ENCODE measurements at regions not wholly inside any gene's neighbourhood (a gene's known extent, or its start where the extent isn't known, plus 50 kb on each side); places are given as distances from the start of the nearest gene placed in this dataset.
A peak's percentile ranks its signal among the peaks of the same experiment; 100 is the strongest.
"Not testable (repeated sequence)": the region's sequence is repeated elsewhere in the genome, so short reads cannot be mapped to it uniquely, and the experiment has no call there.

DNA sequence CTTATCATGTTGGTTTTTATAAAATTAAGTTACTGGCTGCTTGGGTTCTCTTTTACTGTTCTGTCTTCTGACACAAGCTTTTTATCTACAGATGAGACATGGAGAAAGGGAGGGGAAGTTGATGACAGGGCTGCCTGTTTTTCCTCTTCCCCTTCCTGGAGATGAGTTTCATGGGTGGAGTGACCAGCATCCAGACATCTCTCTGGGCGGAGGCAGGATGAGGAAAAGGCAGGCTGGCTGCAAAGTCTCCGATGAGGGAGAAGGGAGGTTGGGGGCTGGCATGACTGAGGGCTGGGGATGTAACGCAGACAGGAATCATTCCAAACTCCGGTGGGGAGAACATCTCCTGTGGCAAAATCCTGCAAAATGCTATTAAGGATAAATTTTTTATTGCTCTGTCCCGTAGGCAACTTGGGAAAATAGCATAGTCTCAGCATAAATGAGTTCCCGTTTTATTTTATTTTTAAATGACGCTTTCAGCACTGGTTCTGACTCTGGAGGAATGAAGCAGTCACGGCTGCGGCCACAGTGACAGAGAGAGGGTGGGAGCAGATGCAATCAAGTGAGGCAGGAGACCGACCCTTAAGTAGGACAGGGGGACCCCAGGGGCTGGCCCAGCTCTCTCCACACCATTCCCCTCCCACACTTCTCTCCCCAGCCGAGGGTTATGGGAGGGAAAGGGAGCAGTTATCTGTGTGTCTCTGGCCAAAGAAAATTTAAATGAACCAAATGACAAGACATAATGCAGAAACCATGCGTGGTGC lies 108.8 kb upstream of the PMEPA1 start:
- TF ChIP-seq, protein P1, sequence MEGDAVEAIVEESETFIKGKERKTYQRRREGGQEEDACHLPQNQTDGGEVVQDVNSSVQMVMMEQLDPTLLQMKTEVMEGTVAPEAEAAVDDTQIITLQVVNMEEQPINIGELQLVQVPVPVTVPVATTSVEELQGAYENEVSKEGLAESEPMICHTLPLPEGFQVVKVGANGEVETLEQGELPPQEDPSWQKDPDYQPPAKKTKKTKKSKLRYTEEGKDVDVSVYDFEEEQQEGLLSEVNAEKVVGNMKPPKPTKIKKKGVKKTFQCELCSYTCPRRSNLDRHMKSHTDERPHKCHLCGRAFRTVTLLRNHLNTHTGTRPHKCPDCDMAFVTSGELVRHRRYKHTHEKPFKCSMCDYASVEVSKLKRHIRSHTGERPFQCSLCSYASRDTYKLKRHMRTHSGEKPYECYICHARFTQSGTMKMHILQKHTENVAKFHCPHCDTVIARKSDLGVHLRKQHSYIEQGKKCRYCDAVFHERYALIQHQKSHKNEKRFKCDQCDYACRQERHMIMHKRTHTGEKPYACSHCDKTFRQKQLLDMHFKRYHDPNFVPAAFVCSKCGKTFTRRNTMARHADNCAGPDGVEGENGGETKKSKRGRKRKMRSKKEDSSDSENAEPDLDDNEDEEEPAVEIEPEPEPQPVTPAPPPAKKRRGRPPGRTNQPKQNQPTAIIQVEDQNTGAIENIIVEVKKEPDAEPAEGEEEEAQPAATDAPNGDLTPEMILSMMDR (IDR thresholded peaks at IDR 0.05; ENCODE audit: insufficient read depth, low read depth, low read length, missing control alignments) = no peak
- DNase-seq (ENCODE audit: low read depth) = no peak
- H3K4me3 ChIP-seq (ENCODE audit: low read length) = no peak overlapping the region

DNA sequence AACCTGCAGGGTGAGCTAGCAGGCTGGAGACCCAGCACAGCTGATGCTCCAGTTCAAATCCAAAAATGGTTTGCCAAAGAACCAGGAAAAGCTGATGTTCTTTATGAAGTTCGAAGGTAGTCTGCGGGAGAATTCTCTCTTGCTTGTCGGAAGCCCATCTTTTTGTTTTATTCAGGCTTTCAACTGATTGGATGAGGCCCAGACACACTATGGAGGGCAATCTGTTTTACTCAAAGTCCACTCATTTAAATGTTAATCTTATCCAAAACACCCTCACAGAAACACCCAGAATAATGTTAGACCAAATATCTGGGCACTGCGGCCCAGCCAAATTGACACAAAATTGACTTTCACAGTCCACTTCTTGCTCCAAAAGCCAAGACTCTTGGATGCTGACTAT lies 105.6 kb upstream of the PMEPA1 start:
- no peak for DNase-seq (ENCODE audit: low read depth)
- TF ChIP-seq, protein P1 (IDR thresholded peaks at IDR 0.05; ENCODE audit: insufficient read depth, low read depth, low read length, missing control alignments) = no peak
- no peak overlapping the region for H3K4me3 ChIP-seq (ENCODE audit: low read length)

- H3K4me3 ChIP-seq (ENCODE audit: low read length) = no peak overlapping the region
- TF ChIP-seq, protein P1 (IDR thresholded peaks at IDR 0.05; ENCODE audit: insufficient read depth, low read depth, low read length, missing control alignments) = no peak
- no peak for DNase-seq (ENCODE audit: low read depth)
These were observed 104.7 kb upstream of the PMEPA1 start for GRCh38 chr20:57814529-57814928.

- no peak overlapping the region for H3K4me3 ChIP-seq (ENCODE audit: low read length)
- no peak for DNase-seq (ENCODE audit: low read depth)
- TF ChIP-seq, protein P1 (IDR thresholded peaks at IDR 0.05; ENCODE audit: insufficient read depth, low read depth, low read length, missing control alignments) = no peak
These were observed 103.9 kb upstream of the PMEPA1 start for GRCh38 chr20:57813509-57814269.

GRCh38 chr20:57812632-57813031 lies 102.8 kb upstream of the PMEPA1 start:
- H3K4me3 ChIP-seq (ENCODE audit: low read length); DNase-seq (ENCODE audit: low read depth): not testable (repeated sequence)

- TF ChIP-seq, protein P1 (IDR thresholded peaks at IDR 0.05; ENCODE audit: insufficient read depth, low read depth, low read length, missing control alignments) = no peak
- no peak overlapping the region for H3K4me3 ChIP-seq (ENCODE audit: low read length)
- DNase-seq (ENCODE audit: low read depth) = peak; percentile 19
These were observed 101.7 kb upstream of the PMEPA1 start for GRCh38 chr20:57811374-57812020.
